ENCODE measurements at regions not wholly inside any gene's neighbourhood (a gene's known extent, or its start where the extent isn't known, plus 50 kb on each side); places are given as distances from the start of the nearest gene placed in this dataset.

DNA sequence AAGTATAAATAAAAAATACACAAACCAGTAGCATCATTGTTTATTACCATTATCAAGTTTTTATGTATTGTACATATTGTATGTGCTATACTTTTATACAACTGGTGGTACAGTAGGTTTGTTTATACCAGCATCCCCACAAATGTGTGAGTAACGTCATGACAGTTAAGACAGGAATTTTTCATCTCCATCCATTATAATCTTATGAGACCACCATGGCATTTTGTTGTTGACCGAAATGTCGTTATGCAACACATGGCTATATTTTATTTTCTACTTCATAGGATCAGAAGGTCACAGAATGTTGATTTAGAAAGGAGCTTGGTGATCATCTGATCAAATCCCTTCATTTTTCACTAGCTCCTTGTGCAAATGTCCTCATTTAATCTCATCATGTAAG is 170.9 kb upstream of the NCAM1 start:
- no peak for DNase-seq (ENCODE audit: low spot score)
- Histone ChIP-seq H3K9ac (ENCODE audit: low read depth in 1 of 2, low read length in 2 of 2) (no peak overlapping the region), H3K4me1 (ENCODE audit: control insufficient read depth in 4 of 4, insufficient read depth in 4 of 4, low read length in 3 of 4) (no peaks in the 10 kb centered on the region), H3K4me3 (ENCODE audit: low read depth in 1 of 3, low read length in 3 of 3) (no peak overlapping the region), H3K27me3 (ENCODE audit: control insufficient read depth in 4 of 4, insufficient read depth in 4 of 4, low read length in 3 of 4) (peaks cover 0 to 5% (median 0%) of the 10 kb centered on the region in 4 donors), H3K9me3 (ENCODE audit: control insufficient read depth in 4 of 4, low read length in 3 of 4) (no peaks in the 10 kb centered on the region), H3K36me3 (ENCODE audit: control insufficient read depth in 4 of 4, insufficient read depth in 3 of 4, low read depth in 1 of 4, low read length in 3 of 4) (no peaks in the 10 kb centered on the region), H3K27ac (ENCODE audit: low read depth in 1 of 2, low read length in 2 of 2) (no peak overlapping the region)
- TF ChIP-seq CTCF (IDR thresholded peaks at IDR 0.05; ENCODE audit: low read depth, low read length, missing input control) (no peak), HNF4A (conservative IDR thresholded peaks at IDR 0.05) (no peak)
- WGBS, result 77% methylated on average over 3 of the region's 3 CpGs

GRCh38 chr11:112792070-112792469 is 169.2 kb upstream of the NCAM1 start:
- Histone ChIP-seq H3K27me3 (ENCODE audit: control insufficient read depth in 4 of 4, insufficient read depth in 4 of 4, low read length in 3 of 4) (peaks cover 0 to 3% (median 0%) of the 10 kb centered on the region in 4 donors), H3K36me3 (ENCODE audit: control insufficient read depth in 4 of 4, insufficient read depth in 3 of 4, low read depth in 1 of 4, low read length in 3 of 4) (no peaks in the 10 kb centered on the region), H3K9me3 (ENCODE audit: control insufficient read depth in 4 of 4, low read length in 3 of 4) (no peaks in the 10 kb centered on the region), H3K9ac (ENCODE audit: low read depth in 1 of 2, low read length in 2 of 2) (no peak overlapping the region), H3K4me3 (ENCODE audit: low read depth in 1 of 3, low read length in 3 of 3) (no peak overlapping the region), H3K27ac (ENCODE audit: low read depth in 1 of 2, low read length in 2 of 2) (no peak overlapping the region), H3K4me1 (ENCODE audit: control insufficient read depth in 4 of 4, insufficient read depth in 4 of 4, low read length in 3 of 4) (no peaks in the 10 kb centered on the region)
- TF ChIP-seq HNF4G (IDR thresholded peaks at IDR 0.05) (no peak), MAX (IDR thresholded peaks at IDR 0.05) (no peak), YY1 (IDR thresholded peaks at IDR 0.05) (no peak)
- TF ChIP-seq, protein P1, sequence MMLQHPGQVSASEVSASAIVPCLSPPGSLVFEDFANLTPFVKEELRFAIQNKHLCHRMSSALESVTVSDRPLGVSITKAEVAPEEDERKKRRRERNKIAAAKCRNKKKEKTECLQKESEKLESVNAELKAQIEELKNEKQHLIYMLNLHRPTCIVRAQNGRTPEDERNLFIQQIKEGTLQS (IDR thresholded peaks at IDR 0.05), result no peak
- DNase-seq (ENCODE audit: low spot score), result no peak
- WGBS, result 84% methylated on average over 5 of the region's 5 CpGs

GRCh38 chr11:112793416-112793815 is 167.8 kb upstream of the NCAM1 start:
- H3K36me3 ChIP-seq (ENCODE audit: control insufficient read depth in 4 of 4, insufficient read depth in 3 of 4, low read depth in 1 of 4, low read length in 3 of 4), result no peaks in the 10 kb centered on the region
- WGBS, result 61% methylated on average over 1 of the region's 1 CpG
- H3K9me3 ChIP-seq (ENCODE audit: control insufficient read depth in 4 of 4, low read length in 3 of 4), result no peaks in the 10 kb centered on the region
- H3K27me3 ChIP-seq (ENCODE audit: control insufficient read depth in 4 of 4, insufficient read depth in 4 of 4, low read length in 3 of 4), result peaks cover 0 to 3% (median 0%) of the 10 kb centered on the region in 4 donors
- TF ChIP-seq JUND (IDR thresholded peaks at IDR 0.05), result no peak
- no peak for TF ChIP-seq GABPA (IDR thresholded peaks at IDR 0.05 in 1 of 2, conservative IDR thresholded peaks at IDR 0.05 in 1 of 2)
- TF ChIP-seq HNF4G (IDR thresholded peaks at IDR 0.05), result no peak
- no peak for TF ChIP-seq TAF1 (conservative IDR thresholded peaks at IDR 0.05)
- TF ChIP-seq REST (IDR thresholded peaks at IDR 0.05), result no peak
- no peak for TF ChIP-seq RXRA (IDR thresholded peaks at IDR 0.05)
- no peak for TF ChIP-seq MAX (IDR thresholded peaks at IDR 0.05)
- TF ChIP-seq SP1 (IDR thresholded peaks at IDR 0.05), result no peak
- TF ChIP-seq YY1 (IDR thresholded peaks at IDR 0.05), result no peak
- no peak for TF ChIP-seq RAD21 (IDR thresholded peaks at IDR 0.05)
- TF ChIP-seq NR2F2 (IDR thresholded peaks at IDR 0.05), result no peak
- no peak for TF ChIP-seq FOXA2 (IDR thresholded peaks at IDR 0.05)
- no peak for TF ChIP-seq HNF4A (conservative IDR thresholded peaks at IDR 0.05)
- TF ChIP-seq FOXA1 (IDR thresholded peaks at IDR 0.05), result no peak
- TF ChIP-seq, protein P2, sequence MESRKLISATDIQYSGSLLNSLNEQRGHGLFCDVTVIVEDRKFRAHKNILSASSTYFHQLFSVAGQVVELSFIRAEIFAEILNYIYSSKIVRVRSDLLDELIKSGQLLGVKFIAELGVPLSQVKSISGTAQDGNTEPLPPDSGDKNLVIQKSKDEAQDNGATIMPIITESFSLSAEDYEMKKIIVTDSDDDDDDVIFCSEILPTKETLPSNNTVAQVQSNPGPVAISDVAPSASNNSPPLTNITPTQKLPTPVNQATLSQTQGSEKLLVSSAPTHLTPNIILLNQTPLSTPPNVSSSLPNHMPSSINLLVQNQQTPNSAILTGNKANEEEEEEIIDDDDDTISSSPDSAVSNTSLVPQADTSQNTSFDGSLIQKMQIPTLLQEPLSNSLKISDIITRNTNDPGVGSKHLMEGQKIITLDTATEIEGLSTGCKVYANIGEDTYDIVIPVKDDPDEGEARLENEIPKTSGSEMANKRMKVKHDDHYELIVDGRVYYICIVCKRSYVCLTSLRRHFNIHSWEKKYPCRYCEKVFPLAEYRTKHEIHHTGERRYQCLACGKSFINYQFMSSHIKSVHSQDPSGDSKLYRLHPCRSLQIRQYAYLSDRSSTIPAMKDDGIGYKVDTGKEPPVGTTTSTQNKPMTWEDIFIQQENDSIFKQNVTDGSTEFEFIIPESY (IDR thresholded peaks at IDR 0.05), result no peak
- no peak for TF ChIP-seq EGR1 (IDR thresholded peaks at IDR 0.05; ENCODE audit: low read depth in 2 of 2)
- TF ChIP-seq, protein P1 (IDR thresholded peaks at IDR 0.05), result no peak
- no peak for TF ChIP-seq CTCF (IDR thresholded peaks at IDR 0.05; ENCODE audit: low read depth, low read length, missing input control)
- H3K9ac ChIP-seq (ENCODE audit: low read depth in 1 of 2, low read length in 2 of 2), result no peak overlapping the region
- no peak overlapping the region for H3K27ac ChIP-seq (ENCODE audit: low read depth in 1 of 2, low read length in 2 of 2)
- no peak for DNase-seq (ENCODE audit: low spot score)
- no peak overlapping the region for H3K4me3 ChIP-seq (ENCODE audit: low read depth in 1 of 3, low read length in 3 of 3)
- H3K4me1 ChIP-seq (ENCODE audit: control insufficient read depth in 4 of 4, insufficient read depth in 4 of 4, low read length in 3 of 4), result no peaks in the 10 kb centered on the region

Measured in liver (tissue), 8 donors.